ENCODE measurements at regions not wholly inside any gene's neighbourhood (a gene's known extent, or its start where the extent isn't known, plus 50 kb on each side); places are given as distances from the start of the nearest gene placed in this dataset.
"Not testable (repeated sequence)": the region's sequence is repeated elsewhere in the genome, so short reads cannot be mapped to it uniquely, and the experiment has no call there.

DNA sequence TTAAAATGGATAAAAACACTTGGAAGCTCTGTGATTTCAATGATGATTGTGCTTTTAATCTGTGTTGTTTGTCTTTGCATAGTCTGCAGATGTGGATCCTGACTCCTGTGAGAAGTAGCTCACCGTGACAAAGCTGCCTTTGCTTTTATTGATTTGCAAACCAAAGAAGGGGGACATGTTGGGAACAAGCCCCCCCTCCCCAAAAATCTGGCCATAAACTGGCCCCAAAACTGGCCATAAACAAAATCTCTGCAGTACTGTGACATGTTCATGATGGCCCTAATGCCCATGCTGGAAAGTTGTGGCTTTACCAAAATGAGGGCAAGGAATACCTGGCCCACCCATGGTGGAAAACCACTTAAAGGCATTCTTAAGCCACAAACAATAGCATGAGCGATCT, 202.4 kb downstream of the YTHDC2 start:
- TF ChIP-seq POLR2A (IDR thresholded peaks at IDR 0.05) = not testable (repeated sequence)
- TF ChIP-seq, protein P1, sequence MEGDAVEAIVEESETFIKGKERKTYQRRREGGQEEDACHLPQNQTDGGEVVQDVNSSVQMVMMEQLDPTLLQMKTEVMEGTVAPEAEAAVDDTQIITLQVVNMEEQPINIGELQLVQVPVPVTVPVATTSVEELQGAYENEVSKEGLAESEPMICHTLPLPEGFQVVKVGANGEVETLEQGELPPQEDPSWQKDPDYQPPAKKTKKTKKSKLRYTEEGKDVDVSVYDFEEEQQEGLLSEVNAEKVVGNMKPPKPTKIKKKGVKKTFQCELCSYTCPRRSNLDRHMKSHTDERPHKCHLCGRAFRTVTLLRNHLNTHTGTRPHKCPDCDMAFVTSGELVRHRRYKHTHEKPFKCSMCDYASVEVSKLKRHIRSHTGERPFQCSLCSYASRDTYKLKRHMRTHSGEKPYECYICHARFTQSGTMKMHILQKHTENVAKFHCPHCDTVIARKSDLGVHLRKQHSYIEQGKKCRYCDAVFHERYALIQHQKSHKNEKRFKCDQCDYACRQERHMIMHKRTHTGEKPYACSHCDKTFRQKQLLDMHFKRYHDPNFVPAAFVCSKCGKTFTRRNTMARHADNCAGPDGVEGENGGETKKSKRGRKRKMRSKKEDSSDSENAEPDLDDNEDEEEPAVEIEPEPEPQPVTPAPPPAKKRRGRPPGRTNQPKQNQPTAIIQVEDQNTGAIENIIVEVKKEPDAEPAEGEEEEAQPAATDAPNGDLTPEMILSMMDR (IDR thresholded peaks at IDR 0.05) = not testable (repeated sequence)
